H1 (cell line): ENCODE measurements at regions not wholly inside any gene's neighbourhood (a gene's known extent, or its start where the extent isn't known, plus 50 kb on each side); places are given as distances from the start of the nearest gene placed in this dataset.

ENCODE experiments used
- USF2 ChIP-seq: IDR thresholded peaks from 2 replicates; pipeline ENCODE4 v1.6.1; 2011; ENCODE audit warnings: low read length, improper control_type of control experiment

- TF ChIP-seq USF2 = no peak
- TF ChIP-seq, all 59 proteins: peak for 0
These were observed 70.3 kb upstream of the SLC22A23 start (continued) for GRCh38 chr6:3526962-3527650.
